Kasumi-1 (cell line): ENCODE measurements at regions not wholly inside any gene's neighbourhood (a gene's known extent, or its start where the extent isn't known, plus 50 kb on each side); places are given as distances from the start of the nearest gene placed in this dataset.
A peak's percentile ranks its signal among the peaks of the same experiment; 100 is the strongest.

Experiments used
- DNase-seq, 2 experiments: peaks; one replicate each; lab custom pipeline; 2025; lab: John Stamatoyannopoulos, UW

DNA sequence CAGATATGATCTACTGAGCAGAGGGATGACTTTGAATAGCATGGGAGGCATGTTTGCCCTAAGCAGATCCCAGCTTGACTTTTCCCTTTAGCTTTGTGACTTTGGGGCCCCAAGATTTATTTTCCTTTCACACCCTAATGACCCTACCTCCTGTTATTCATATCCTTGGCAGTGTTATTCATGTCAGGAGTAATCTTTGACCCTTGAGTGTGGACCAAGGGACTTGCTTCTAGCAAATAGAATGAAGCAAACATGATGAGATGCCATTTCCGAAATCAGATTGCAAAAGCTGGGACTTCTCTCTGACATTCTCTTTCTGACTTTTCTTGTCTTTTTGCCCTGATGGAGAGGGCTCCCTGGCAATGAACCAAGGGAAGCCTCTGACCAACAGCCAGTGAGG, 415.4 kb upstream of the PROK2 start:
- no peak for DNase-seq

DNA sequence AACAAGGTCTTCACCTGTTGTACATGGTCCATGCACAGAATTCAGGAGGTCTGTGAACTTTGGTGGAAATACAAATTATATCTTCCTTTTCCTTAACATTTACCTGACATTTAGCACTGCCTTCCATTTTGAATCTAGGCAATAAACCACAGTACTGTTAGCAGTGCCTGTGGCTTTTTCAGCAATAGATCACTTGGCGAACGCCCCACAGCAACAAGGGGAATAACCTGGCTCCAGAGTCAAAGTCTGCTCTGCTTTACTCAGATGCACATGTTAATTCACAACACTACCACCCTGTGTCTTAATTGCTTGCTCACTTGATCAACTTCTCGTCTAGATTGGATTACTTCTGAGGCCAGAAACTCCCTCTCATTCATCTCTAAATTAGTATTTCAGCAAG, 414.6 kb upstream of the PROK2 start:
- DNase-seq: no peak

DNA sequence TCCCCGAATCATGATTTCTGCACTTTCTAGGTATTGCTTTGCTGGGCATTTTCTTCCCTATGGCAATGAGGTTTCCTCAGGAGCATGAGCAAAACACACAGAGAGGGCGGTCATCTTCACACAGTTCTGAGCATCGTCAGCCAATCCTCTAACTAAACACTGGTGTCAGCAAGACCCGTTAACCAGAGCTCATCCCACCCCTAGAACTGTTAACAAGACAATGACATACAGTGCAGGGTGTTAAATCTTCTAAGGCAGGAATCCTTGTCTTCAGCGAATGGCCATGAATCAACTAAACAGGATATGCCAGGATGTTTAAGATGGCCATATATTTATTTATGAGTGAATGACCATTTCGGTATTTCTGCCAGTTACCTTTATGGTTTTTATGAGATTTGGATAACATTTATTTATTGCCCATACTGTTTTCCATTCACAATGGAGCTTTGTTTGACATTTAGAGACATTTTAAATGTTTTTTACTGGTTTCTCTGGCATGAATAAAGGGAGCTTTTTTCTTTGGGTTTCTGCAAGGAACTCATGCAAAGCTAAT, 411.5 kb upstream of the PROK2 start:
- no peak for DNase-seq

DNA sequence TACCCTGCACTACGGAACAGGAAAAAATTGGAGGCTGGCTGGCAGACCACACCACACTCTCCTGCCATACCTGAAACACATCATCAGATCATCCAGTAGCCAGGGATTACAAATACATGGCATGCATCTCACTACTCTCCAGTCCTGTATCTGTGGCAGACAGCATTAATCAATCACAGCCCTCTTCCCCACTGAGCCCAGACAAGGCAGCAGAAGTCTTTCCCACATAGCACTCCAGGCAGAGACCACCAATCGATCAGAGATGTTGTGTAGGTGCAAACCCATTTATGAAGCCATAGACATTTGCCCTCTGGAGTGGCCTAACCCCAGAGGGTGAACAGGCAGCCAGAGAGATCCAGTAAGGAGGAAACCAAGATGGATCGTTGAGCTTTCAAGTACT, 410.9 kb upstream of the PROK2 start:
- DNase-seq: no peak

DNA sequence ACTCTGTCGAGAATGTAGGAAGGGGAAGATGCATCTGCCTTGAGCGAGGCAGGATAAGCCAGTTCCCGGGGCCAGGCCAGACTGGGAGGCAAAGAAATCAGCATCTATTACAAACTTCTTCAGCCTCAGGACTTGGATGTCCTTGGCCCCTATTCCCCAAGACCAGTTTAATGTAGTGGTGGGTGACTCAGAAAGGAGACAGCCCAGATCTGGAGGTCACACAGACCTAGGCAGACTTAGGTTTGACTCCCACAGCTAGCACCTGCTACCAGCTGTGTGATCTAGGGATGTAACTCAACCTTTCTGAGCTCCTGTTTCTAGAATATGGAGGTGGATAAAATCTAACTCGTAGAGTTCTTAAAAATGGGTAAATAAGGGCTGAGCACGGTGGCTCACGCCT, 409.5 kb upstream of the PROK2 start:
- no peak for DNase-seq

DNA sequence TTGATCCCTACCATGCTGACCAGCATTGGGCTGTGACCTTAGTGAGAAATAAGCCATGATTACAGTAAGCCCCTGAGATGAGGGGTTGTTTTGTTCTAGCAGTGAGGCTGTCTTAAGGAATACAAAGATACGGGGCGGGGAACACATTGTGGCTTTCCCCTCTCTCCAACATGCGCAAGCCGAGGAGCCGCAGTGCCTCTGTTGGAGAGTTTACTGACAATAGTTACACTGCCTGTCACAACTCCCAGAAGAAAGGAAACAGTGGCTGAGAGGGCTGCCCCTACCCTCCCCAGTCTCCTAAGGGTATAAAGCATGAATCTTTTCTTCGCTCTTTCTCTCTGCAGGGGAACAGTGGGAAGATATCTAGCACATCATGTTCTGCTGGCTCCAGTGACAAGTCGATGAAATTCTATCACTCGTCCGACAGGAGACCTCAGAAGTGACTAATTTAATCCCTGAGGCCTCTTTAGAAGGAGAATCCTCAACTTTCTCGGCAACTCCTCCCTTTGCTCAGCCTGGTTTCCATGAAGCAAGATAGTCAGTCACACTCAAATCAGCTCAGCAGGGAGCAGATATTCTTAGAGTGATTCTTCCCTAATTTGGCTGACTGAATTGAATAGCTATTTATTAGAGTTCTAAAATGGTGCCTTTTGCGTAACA, 409.0 kb upstream of the PROK2 start:
- DNase-seq: no peak

DNA sequence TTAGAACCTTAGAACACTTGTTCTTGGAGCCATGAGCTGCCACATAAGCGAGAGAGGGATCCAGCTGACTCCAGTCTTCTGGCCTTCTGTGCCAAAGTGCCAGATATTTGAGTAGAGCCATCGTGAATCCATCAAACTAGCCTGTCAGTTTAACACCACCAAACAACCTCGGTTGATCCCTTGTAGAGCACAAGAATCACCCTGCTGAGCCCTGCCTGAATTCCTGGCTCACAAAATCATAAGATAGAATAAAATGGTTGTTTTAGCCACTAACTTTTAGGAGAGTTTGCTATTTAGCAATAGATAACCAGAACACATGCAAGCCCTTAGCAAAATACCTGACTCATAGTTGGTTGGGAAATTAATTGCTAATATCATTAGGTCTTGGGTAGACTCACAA, 407.6 kb upstream of the PROK2 start:
- no peak for DNase-seq

DNA sequence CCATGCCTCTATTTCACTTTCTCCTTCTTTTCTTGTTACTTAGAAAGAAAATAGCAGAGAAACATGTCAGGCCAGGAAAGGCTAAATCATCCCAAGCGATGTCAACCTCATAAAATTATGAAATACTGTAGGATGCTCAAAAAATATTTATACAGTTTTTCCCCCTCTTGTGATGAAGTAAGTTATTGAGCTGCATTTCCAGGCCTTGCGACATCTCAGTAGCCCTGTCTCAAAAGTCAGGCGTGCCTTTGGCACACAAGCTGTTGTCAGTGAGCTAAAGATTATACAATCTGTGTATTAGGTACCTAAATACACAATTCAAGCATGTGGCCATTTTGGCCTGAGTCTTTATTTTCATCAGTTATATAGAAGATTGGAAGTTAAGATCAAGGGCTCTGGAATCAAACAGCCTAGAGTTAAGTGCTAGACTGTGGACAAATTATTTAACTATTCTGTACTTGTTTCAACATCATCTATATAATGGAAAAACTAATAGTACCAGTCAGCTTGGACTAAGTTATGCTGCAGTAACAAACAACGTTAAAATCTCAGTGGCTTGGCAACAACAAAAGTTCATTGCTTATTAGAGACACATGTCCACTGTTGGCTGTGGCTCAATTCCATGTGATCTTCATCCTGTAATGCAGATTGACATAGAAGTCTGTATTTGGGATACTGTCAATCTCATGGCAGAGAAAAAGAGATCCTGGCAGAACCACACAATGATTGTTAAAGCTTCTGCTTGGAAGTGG, 406.4 kb upstream of the PROK2 start:
- DNase-seq: no peak

DNA sequence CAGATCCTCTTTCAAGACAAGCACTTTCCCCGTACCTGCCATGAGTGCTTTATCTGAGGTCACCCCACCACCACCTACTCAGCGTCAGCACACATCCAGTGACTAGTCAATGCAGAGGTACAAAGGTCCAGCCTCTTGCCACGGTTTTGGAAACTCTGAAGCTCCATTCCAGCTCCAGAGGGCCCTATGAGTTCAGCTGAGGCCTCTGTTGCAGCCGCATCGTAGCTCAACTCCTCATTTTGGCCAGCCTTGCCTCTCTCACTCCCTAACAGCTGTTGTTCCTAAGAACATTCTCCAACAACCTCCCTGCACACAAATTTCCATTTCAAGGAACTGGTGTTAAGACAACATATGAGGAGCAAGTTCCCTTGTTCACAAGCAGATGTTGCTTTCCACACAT, 405.1 kb upstream of the PROK2 start:
- DNase-seq: no peak

DNA sequence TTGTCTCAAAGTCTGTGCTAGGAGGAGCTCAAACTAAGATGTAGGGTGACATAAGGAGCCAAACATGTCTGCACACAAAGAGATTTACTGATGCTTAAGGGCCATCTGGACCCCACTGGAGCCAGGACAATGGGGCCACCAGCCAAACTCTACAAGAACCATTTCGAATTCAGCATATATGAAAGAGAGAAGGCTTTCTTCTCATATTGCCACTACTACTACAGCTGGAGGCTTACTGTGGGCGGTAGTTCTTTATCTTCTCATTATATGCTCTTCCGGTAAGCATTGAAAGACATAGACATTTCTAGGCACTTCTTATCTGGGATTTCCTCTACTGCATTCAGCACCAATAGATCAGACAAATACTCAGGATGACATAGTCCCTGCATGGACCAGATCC, 404.4 kb upstream of the PROK2 start:
- no peak for DNase-seq

DNA sequence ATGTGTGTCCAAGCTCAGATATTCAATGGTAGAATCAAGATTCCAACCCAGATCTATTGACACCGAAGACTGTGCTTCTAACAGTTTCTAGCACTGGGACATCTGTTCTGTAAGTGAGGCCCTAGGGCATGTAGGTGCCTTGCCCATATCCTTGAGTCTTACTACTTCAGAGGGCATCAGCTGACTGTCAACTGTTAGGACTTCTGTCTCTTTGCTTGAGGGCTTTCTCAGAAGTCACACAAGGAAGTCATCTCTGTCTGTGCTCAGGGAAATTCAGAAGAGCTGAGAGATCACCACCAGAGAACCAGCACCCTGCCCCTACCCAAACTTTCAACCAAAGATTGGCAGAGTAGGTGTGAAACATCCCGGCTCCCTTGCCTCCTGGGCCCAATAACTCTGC, 403.6 kb upstream of the PROK2 start:
- DNase-seq: no peak

DNA sequence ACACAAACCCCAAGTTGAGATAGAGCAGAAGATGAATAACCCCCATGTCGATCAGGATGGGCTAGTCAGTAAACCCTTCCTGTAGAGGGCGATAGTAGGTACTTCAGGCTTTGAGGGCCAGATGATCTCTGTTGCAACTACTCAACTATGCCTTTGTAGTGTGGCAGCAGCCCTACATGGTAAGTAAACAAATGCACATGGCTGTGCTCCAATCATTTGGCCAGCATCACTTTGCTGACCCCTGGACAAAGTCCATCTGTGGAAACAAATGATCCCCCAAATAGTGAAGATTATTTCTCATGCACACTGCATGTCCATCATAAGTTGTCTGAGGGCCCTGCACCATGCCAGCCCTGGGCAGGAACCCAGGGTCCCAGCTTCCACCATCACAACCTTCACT, 402.2 kb upstream of the PROK2 start:
- DNase-seq: peak; percentile 30 to 35

DNA sequence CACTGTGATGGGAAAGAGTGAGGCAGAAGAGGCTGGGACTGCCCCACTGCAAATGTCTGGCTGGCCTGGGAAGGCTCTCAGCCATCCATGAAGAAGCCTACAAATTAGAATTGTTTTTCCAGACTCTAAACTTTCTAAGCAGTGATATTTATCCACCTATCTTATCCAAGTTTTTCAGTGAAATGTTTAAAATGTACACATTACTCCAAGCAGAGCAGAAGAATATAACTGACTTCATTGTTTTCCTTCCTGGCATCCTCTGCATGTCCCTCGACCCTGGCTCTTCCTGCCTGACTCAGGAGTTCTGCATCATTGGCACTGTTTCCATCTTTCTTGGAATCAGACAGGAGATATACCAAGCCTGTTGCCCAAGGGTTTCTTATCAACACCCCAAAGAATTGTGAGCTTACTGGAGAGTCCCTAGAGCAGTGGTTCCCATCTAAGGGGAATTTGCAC, 401.5 kb upstream of the PROK2 start:
- no peak for DNase-seq

DNA sequence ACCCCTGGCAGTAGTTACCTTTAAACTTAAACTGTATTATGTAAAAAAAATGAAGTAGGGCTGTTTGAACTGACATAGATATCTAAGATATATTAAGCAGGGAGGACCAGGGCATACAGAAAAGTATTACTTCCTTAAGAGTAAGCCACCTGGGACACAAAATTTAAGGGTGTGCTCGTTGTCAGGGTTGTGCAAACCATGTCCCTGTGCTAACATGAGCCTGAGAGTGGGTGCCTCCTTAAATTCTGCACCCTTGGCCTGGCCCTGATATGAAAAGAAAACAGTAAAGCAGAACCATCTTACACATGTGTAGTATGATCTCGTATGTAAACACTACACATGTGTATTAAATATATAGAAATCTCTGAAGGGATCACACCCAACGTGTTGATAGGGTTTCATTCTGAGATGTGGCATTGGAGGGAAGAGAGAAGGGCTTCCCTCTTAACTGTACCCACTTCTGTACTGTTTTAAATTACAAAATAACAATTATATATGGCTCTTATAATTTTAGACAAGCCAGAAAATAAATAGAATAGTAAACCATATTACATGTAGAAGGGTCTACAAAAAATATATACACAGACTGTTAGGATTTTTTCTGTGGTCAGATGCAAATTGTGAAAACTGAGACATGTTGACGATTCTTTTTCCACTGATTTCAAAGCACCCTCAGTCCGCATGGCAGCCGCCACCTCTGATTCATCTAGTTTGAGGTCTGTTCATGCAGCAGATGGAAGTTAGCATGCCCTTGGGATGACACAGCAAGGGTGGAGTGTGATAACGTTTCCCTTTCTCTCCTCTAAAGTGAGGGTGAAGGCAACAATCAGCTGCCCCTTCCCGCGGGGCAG, 400.8 kb upstream of the PROK2 start:
- DNase-seq: no peak

DNA sequence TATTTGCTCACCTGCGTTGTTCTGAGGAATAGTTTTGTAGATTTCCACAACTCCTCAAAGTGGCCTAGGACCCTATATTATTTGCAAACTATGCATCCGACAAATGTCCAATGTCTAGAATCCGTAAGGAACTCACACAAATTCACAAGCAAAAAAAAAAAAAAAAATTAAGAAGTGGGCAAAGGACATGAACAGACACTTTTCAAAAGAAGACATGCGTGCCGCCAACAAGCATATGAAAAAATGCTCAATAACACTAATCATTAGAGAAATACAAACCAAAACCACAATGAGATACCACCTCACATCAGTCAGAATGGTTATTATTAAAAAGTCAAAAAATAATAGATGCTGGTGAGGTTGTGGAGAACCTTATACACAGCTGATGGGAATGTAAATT, 398.5 kb upstream of the PROK2 start:
- no peak for DNase-seq

DNA sequence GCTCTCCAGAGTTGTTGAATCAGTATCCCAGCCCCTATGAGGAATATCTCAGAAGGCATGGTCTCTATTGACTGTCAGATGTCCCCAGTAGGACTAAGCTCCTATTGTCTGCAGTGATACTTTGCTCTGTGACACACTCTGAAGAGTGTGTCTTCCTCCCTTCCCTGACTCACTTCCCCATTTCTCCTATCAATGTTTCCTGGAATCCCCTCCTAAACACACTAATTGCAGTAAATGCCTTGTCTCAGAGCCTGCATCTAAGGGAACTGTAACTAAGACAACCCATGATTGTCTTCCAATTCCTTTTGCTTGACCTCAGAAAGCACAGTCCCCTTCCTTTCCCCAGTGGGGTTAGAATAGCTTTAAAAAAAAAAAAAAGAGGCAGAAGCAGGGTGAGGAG, 397.3 kb upstream of the PROK2 start:
- DNase-seq: peak; percentile 31 to 32

DNA sequence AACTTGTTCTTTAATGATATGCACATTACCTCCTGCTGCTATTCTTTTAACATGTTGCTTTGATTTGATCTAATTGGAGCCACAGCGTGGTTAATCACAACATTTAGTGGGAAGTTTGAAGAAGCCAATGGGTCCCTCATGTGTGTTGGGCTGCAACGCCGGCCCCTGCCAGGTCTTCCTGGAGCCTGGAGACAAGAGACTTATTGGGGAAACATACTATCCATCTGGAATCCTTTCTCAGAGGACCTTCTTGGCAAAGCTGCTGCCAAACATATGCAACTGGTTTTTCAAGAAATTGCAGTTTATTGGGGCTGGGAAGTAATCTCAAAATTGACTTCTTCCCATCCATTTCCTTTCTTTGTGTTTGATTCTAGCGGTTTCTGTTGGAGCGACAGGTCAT, 396.3 kb upstream of the PROK2 start:
- DNase-seq: no peak

DNA sequence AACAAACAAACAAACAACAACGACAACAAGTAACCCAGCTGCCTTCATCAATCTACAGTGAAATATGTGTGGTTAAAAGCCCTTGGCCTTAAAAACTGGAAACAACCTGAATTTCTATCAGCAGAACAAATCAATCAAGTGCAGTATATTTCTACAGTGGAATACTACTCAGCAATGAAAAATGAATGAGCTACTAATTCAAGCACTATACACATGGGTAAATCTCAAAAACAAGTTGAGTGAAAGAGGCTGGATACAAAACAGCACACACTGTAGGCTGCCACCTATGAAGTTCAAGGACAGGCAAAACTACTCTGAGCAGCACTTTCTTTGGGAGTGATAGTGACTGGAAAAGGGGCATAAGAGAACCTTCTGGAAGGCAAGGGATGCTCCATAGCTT, 395.5 kb upstream of the PROK2 start:
- no peak for DNase-seq

DNA sequence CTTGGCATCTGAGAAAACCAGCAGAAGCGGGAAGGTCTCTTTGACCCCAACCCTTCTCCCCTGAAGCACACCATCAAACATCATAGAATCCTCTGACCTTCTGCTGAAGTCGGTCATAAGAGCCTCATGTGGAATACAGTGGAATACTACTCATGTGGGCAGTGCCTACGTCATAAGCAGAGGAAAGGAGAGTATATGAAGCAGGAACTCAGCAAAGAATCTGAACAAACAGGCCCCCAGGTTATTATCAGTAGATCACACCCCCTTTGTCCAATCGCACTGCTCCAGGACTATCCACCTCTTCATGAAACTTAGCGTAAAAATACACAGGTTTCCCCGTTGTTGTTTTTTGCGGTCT, 394.1 kb upstream of the PROK2 start:
- DNase-seq: no peak

DNA sequence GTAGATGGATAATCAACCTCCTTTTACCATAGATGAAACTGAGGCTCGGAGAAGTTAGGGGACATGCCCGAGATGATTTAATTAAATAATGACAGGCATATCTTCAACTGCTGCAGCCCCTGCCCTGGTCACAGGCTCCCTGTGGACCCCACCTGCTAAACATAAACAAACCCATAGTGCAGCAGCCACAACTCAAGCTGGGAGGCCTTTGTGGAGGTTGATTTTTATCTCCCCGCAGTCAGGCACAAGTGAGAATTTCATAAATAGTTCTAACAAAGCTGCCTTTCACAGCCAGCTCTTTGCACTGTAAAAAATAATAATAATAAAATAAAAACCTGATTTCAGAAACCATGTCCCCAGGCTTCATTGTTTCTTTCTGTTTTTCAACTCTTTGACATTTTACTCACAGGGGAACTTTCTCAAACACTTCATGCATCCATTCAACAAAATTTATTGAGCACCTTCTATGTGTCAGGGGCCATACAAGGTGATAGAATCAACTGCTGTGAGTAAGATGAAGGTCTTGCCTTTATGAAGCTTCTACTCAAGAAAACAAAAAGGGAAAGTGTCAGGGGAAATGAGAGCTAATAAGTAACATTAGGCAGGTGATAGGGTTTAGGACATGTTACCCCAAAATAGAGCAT, 393.6 kb upstream of the PROK2 start:
- DNase-seq: no peak

DNA sequence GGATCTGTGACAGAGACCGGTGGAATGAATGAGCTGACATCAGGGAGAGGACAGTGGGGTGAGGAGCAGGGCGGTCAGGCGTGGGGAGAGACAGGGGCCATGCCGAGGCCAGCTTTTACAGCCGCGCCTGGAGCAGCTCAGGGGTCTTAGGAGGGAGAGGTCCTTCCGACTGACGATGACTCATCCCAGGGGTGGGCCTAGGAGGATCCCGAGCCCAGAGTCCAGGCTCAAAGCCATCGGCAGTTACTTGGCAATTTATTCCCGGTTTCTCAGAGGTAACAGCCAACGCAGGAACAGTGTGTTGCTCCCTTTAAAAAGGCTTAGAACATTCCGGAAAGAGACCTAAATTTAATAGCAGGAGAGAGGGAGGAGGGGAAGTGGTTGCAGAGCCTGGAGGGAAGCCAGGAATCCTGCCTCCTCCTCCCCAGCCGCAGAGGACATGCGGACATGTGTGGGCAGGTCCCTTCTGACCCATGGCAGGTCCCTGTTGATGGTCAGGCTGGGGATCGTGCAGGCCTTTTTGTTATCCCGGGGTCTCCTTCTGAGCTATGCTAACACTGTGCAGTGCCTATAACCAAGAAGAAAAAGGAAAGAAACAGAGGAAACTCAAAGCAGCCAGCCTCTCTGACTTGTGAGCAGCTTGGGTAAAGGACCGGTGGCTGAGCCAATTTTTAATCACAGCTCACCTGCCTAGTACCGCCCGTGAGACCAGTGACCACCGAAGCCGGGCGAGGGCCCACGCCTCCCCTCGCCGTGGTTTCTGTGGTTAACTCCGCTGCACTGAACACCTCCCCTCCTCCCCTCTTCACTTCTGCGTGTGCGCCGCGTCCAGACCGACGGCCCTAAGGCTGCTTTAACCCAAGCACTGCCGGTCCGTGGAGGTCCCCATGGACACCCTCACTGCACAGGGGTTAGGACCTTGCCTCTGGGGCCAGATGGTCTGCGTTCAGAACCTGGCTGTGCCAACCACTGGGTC, 392.4 kb upstream of the PROK2 start:
- DNase-seq: peak; percentile 46 to 56
